Neuron (in vitro differentiated cells): ENCODE measurements at regions not wholly inside any gene's neighbourhood (a gene's known extent, or its start where the extent isn't known, plus 50 kb on each side); places are given as distances from the start of the nearest gene placed in this dataset.

Source experiments
- H2AFZ ChIP-seq: one replicate; pipeline ENCODE4 v1.6.1; 2013; ENCODE audit warnings: low read depth, mild to moderate bottlenecking, inconsistent platforms, low read length, moderate library complexity
- H3K27me3 ChIP-seq: one replicate; pipeline ENCODE4 v1.6.1; 2013; ENCODE audit warnings: low read length; ENCODE audit not compliant: insufficient read depth
- H3K36me3 ChIP-seq: one replicate; pipeline ENCODE4 v1.6.1; 2013; ENCODE audit warnings: low read length; ENCODE audit not compliant: insufficient read depth
- H3K4me1 ChIP-seq: one replicate; pipeline ENCODE4 v1.6.1; 2013; ENCODE audit warnings: low read length; ENCODE audit not compliant: insufficient read depth
- H3K4me3 ChIP-seq: 2 replicates; pipeline ENCODE4 v1.5.1; 2013; ENCODE audit warnings: mild to moderate bottlenecking, low read length, moderate library complexity
- H3K9me3 ChIP-seq: one replicate; pipeline ENCODE4 v1.6.1; 2013; ENCODE audit warnings: low read length

DNA sequence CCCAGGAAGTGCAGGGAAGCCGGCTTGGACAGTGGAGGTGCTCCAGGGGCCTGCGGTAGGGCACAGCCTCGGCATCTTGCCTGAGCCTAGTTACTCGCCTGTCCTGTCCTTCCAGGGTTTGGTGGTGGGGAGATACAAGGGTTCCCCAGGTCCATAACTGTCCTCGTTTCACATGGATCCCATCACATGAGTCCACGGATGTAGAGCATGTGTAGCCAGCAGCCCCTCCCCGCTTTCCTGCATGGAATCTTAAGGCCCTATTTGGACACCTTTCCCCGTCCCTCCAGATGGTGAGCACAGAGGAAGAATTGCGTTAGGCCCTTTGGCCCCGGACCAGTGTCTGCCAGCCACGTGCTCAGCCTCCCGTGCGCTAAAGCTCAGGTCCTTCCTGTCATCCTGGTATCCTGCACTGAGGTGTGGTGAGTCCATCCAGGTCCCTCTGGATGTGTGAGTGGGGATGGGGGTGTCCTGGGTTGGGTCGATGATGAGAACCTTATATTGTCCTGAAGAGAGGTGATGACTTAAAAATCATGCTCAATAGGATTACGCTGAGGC, 230.4 kb downstream of the SNRPN start:
- Histone ChIP-seq H3K4me3 (no peak overlapping the region), H2AFZ (no peak overlapping the region), H3K27me3 (no peaks in the 10 kb centered on the region), H3K36me3 (no peaks in the 10 kb centered on the region), H3K9me3 (peaks cover 11% of the 10 kb centered on the region), H3K4me1 (no peaks in the 10 kb centered on the region)

DNA sequence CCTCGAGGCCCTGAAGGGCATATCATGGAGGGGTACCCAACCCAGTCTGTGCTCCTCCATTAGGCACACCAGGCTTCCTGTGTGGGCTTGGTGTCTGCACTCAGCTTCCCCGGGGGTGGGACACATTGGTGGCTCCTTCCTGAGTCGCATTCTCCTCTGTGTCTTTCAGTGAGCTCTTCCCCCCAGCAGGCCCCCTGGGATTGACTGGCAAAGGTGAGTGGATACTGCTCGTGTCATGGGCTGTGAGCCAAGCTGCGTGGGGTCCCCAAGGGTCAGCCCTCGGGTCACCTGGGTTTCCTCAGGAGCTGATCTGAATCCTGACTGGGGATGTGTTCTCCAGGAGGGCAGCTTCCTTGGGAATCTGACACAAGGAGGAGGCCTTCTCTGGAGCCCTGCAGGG, 231.0 kb downstream of the SNRPN start:
- H3K4me1 ChIP-seq: no peaks in the 10 kb centered on the region
- H3K27me3 ChIP-seq: no peaks in the 10 kb centered on the region
- no peak overlapping the region for H3K4me3 ChIP-seq
- no peaks in the 10 kb centered on the region for H3K36me3 ChIP-seq
- H2AFZ ChIP-seq: no peak overlapping the region
- peaks cover 11% of the 10 kb centered on the region for H3K9me3 ChIP-seq

DNA sequence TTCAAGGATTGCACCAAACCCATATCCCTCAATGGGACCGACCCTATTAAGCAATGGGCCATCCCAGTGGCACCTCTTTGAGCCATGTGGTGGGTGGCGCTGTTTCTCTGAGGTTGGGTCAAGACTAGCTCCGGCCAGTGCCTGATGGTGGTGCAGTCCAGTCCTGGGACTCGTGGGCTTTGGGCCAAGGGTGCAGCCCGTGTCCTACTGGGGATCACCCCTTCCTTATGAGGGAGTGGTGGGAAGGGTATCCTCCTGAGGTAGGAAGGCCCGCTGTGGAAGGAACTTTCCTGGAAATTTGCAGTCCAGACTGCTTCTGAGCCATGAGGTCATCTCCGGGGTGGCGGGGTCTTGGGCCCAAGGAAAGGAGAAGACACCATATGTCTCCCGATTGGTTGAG, 231.6 kb downstream of the SNRPN start:
- no peaks in the 10 kb centered on the region for H3K27me3 ChIP-seq
- H3K36me3 ChIP-seq: no peaks in the 10 kb centered on the region
- H3K9me3 ChIP-seq: peaks cover 11% of the 10 kb centered on the region
- H3K4me3 ChIP-seq: no peak overlapping the region
- no peak overlapping the region for H2AFZ ChIP-seq
- no peaks in the 10 kb centered on the region for H3K4me1 ChIP-seq

DNA sequence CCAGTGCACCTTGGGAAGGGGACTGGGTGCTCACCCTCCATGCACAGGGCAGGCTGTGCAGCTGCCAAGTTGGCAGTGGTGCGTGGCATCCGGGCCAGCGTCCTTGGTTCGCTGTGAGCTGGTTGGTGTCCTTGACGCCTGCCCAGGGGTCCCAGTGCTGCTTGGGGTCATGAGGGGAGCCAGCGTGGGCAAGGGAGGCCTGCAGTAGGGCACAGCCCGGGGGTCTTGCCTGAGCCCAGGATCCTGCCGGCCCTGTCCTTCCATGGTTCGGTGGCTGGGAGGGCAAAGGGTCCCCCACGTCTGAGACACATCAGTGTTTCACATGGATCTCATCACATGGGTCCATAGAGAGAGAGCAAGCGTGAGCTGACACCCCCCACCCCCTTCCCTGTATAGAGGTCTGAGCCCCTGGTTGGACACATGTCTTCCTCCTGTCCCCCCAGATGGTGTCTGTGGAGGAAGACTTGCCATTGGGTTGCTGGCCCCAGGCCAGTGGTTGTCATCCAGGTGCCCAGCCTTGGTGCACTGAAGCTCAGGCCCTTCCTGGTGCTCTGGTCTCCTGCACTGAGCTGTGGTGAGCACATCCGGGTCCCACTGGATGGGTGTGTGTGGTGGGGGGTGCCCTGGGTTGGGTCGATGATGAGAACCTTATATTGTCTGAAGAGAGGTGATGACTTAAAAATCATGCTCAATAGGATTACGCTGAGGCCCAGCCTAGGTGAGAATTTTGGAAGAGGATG, 232.3 kb downstream of the SNRPN start:
- Histone ChIP-seq H2AFZ (no peak overlapping the region), H3K27me3 (no peaks in the 10 kb centered on the region), H3K4me3 (no peak overlapping the region), H3K36me3 (no peaks in the 10 kb centered on the region), H3K4me1 (no peaks in the 10 kb centered on the region), H3K9me3 (peaks cover 11% of the 10 kb centered on the region)

DNA sequence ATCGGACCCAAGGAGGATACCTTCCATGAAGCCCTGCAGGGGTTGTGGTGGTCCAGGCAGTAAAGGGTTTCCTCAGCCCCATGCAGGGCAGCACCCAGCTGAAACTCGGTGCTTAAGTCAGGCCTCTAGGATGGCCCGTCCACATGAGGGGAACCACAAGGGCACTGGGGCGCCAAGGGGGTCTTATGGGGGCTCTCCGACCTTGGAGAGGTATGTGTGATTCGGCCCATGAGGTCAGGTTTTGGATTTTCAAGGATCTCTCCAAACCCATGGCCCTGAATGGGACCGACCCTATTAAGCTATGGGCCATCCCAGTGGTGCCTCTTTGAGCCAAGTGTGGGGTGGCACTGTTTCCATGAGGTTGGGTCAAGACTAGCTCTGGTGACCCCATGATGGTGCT, 233.3 kb downstream of the SNRPN start:
- Histone ChIP-seq H3K9me3 (peaks cover 11% of the 10 kb centered on the region), H3K4me3 (no peak overlapping the region), H3K4me1 (no peaks in the 10 kb centered on the region), H3K36me3 (no peaks in the 10 kb centered on the region), H2AFZ (no peak overlapping the region), H3K27me3 (no peaks in the 10 kb centered on the region)

DNA sequence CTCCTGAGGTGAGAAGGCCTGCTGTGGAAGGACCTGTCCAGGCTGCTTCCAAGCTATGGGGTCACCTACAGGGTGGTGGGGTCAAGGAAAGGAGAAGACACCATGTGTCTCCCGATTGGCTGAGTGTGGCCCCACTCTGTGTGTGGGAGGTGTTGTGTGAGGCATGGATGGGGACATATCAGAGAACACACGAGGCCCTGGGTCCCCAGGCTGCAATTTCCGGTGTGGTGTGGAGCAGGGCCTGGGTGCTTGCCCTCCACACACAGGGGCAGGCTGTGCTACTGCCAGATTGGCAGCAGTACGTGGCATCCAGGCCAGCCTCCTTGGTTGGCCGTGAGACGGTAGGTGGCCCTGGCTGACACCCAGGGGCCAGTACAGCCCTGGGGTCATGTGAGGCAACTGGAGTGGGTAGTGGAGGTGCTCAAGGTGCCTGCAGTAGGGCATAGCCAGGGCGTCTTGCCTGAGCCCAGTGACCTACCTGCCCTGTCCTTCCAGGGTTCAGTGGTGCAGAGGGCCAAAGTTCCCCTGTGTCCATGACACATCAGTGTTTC, 233.8 kb downstream of the SNRPN start:
- H3K9me3 ChIP-seq: peaks cover 11% of the 10 kb centered on the region
- H2AFZ ChIP-seq: no peak overlapping the region
- H3K4me1 ChIP-seq: no peaks in the 10 kb centered on the region
- H3K4me3 ChIP-seq: no peak overlapping the region
- H3K27me3 ChIP-seq: no peaks in the 10 kb centered on the region
- no peaks in the 10 kb centered on the region for H3K36me3 ChIP-seq

DNA sequence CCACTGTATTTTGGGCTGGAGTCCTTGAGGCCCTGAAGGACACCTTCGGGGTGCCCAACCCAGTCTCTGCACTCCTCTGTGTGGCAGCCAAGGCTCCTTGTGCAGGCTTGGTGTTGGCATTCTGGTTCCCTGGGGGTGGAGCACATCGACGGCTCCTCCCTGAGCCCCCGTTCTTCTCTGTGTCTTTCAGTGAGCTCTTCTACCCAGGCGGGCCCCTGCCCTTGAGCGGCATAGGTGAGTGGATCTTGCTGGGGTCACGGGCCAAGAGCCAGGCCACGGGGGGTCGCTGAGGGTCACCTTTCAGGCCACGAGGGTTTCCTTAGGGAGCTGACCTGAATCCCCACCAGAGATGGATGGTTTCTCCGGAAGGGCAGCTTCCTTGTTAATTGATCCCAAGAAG, 234.8 kb downstream of the SNRPN start:
- H2AFZ ChIP-seq: no peak overlapping the region
- peaks cover 11% of the 10 kb centered on the region for H3K9me3 ChIP-seq
- no peaks in the 10 kb centered on the region for H3K4me1 ChIP-seq
- no peak overlapping the region for H3K4me3 ChIP-seq
- no peaks in the 10 kb centered on the region for H3K27me3 ChIP-seq
- H3K36me3 ChIP-seq: no peaks in the 10 kb centered on the region

DNA sequence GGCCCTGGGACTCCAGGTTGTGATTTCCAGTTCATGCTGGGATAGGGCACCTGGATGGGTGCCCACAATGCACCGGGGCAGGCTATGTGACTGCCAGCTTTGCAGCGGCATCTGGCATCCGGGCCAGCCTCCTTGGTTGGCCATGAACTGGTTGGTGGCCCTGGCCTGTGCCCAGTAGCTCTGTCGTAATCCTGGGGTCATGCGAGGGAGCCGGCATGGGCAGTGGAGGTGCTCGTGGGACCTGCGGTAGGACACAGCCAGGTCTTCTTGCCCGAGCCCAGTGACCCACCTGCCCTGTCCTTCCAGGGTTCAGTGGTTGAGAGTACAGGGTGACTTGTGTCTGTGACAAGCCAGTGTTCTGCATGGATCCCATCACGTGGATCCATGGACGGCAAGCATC, 237.9 kb downstream of the SNRPN start:
- H3K4me1 ChIP-seq: no peaks in the 10 kb centered on the region
- no peaks in the 10 kb centered on the region for H3K36me3 ChIP-seq
- H2AFZ ChIP-seq: no peak overlapping the region
- H3K27me3 ChIP-seq: no peaks in the 10 kb centered on the region
- no peak overlapping the region for H3K4me3 ChIP-seq
- H3K9me3 ChIP-seq: peaks cover 4% of the 10 kb centered on the region

DNA sequence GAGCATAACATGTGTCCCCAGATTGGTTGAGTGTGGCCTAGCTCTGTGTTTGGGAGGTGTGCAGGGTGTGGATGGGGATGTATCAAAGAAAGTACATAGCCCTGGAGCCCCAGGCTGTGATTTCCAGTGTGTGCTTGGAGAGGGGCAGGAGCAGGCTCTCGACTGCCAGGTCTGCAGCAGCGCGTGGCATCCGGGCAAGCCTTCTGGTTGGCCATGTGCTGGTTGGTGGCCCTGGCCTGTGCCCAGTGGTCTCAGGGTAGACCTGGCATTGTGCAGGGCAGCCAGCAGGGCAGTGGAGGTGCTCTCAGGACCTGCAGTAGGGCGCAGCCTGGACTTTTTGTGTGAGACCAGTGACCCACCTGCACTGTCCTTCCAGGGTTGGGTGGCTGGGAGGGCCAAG, 231.5 kb downstream of the UBE3A start:
- H2AFZ ChIP-seq: no peak overlapping the region
- H3K4me3 ChIP-seq: no peak overlapping the region
- H3K36me3 ChIP-seq: no peaks in the 10 kb centered on the region
- no peaks in the 10 kb centered on the region for H3K4me1 ChIP-seq
- H3K27me3 ChIP-seq: no peaks in the 10 kb centered on the region
- no peaks in the 10 kb centered on the region for H3K9me3 ChIP-seq

DNA sequence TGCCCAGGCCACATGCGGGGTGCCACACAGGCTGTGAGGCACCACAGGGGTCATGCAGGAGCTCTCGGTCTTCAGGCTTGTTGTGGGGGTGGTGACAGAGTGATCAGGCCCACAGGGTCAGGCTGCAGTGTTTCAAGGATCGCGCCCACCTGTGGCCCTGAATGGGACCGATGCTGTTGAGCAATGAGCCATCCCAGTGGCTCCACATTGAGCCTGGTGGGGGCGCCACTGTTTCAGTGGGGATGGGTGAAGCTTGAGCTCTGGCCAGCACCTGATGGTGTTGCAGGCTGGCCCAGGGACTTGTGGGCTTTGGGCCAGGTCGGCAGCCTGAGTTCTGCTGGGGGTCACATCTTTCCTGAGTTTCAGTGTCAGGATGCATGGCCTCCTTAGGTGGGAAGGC, 230.1 kb downstream of the UBE3A start:
- no peaks in the 10 kb centered on the region for H3K36me3 ChIP-seq
- no peak overlapping the region for H2AFZ ChIP-seq
- H3K9me3 ChIP-seq: peaks cover 2% of the 10 kb centered on the region
- no peaks in the 10 kb centered on the region for H3K4me1 ChIP-seq
- H3K27me3 ChIP-seq: no peaks in the 10 kb centered on the region
- no peak overlapping the region for H3K4me3 ChIP-seq

DNA sequence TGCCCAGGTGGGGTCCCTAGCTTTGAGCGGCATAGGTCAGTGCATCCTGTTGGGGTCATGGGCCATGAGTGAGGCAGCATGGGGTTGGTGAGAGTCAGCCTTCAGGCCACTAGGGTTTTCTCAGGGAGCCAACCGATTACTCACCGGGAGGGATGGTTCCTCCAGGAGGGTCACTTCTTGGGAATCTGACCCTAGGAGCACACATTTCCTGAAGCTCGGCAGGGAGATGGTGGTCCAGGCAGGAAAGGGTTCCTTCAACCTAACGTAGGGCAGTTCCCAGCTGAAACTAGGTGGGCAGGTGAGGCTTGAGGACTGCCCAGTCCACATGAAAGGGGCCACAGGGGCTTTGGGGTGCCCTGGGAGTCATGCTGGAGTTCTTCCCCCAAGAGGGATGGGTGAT, 218.0 kb downstream of the UBE3A start:
- peaks cover 3% of the 10 kb centered on the region for H3K9me3 ChIP-seq

DNA sequence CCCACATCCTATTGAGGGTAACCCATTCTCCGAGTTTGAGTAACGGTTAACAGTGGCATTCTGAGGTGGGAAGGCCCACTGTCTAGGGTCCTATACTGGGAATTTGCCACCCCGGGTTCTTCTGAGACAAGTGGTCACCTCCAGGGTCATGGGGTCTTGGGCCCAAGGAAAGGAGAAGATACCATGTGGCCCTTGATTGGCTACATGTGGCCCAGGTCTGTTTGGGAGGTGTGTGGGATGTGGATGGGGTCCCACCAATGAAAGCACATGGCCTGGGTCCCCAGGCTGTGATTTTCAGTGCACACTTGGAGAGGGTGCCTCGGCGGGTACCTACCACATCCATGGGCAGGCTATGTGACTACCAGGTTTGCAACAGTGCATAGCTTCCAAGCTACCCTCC, 214.4 kb downstream of the UBE3A start:
- H3K4me3 ChIP-seq: no peak overlapping the region
- H3K4me1 ChIP-seq: no peaks in the 10 kb centered on the region
- H2AFZ ChIP-seq: no peak overlapping the region
- no peaks in the 10 kb centered on the region for H3K9me3 ChIP-seq
- H3K36me3 ChIP-seq: no peaks in the 10 kb centered on the region
- H3K27me3 ChIP-seq: no peaks in the 10 kb centered on the region

More for the DNA sequence above, 218.0 kb downstream of the UBE3A start:
- H2AFZ ChIP-seq: no peak overlapping the region
- H3K4me3 ChIP-seq: no peak overlapping the region
- H3K36me3 ChIP-seq: no peaks in the 10 kb centered on the region
- no peaks in the 10 kb centered on the region for H3K27me3 ChIP-seq
- H3K4me1 ChIP-seq: no peaks in the 10 kb centered on the region

DNA sequence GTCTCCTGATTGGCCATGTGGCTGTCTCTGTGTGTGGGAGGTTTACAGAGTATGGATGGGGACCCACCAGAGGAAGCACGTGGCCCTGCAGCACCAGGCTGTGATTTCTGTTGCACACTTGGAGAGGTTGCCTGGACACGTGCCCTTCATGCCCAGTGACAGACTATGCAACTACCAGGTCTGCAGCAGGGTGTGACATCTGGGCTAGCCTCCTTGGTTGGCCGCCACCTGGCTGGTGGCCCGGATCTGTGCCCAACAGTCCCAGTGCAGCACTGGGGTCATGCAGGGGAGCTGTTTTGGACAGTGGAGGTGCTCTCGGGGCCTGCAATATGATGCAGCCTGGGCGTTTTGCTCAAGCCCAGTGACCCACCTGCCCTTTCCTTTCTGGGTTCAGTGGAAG, 212.5 kb downstream of the UBE3A start:
- no peaks in the 10 kb centered on the region for H3K36me3 ChIP-seq
- no peaks in the 10 kb centered on the region for H3K9me3 ChIP-seq
- no peak overlapping the region for H2AFZ ChIP-seq
- H3K4me3 ChIP-seq: no peak overlapping the region
- no peaks in the 10 kb centered on the region for H3K4me1 ChIP-seq
- no peaks in the 10 kb centered on the region for H3K27me3 ChIP-seq

DNA sequence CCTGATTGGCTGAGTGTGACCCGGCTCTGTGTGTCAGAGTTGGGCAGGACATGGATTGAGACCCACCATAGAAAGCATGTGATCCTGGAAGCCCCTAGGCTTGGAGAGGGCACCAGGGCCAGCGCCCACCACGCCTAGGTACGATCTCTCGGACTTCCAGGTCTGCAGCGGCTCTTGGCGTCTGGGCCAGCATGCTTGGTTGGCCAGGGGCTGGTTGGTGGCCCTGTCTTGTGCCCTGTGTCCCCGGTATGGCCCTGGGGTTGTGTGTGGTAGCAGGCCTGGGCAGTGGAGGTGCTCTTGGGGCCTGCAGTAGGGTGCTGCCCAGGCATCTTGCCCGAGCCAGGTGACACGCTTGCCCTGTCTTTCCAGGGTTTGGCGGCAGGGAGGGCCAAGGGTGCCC, 210.6 kb downstream of the UBE3A start:
- no peaks in the 10 kb centered on the region for H3K36me3 ChIP-seq
- H3K4me1 ChIP-seq: no peaks in the 10 kb centered on the region
- H2AFZ ChIP-seq: no peak overlapping the region
- H3K9me3 ChIP-seq: no peaks in the 10 kb centered on the region
- no peaks in the 10 kb centered on the region for H3K27me3 ChIP-seq
- no peak overlapping the region for H3K4me3 ChIP-seq
